Spleen (tissue), 7 donors: ENCODE measurements at regions not wholly inside any gene's neighbourhood (a gene's known extent, or its start where the extent isn't known, plus 50 kb on each side); places are given as distances from the start of the nearest gene placed in this dataset.

Source experiments
- POLR2AphosphoS5 ChIP-seq, 3 donors: sonication (generic); formaldehyde crosslinking; IDR thresholded peaks; one replicate each; pipeline ENCODE4 v1.5.1; 2017; ENCODE audit warnings: antibody characterized with exemption in 3 of 3
- TF ChIP-seq, protein P1 (sequence below), 11 experiments: fragments of 200-600 bp in 7 of 11; fragments of 450-650 bp in 4 of 11; sonication (generic) in 4 of 11; IDR thresholded peaks in 8 of 11; conservative IDR thresholded peaks in 3 of 11; 1 replicate in 7 of 11; 2 replicates in 4 of 11; pipeline versions ENCODE4 v1.4.0 to v1.8.0; 2016 to 2021; ENCODE audit warnings: antibody characterized with exemption in 11 of 11, inconsistent platforms in 4 of 11, mild to moderate bottlenecking in 1 of 11
- donor health status: DM: no; HTN: no; CAD: no; lungs with moderate emphysema.
- donor health status: DM: no; HTN: no; CAD: no.
- donor health status: DM: no; HTN: no; CAD: no.

DNA sequence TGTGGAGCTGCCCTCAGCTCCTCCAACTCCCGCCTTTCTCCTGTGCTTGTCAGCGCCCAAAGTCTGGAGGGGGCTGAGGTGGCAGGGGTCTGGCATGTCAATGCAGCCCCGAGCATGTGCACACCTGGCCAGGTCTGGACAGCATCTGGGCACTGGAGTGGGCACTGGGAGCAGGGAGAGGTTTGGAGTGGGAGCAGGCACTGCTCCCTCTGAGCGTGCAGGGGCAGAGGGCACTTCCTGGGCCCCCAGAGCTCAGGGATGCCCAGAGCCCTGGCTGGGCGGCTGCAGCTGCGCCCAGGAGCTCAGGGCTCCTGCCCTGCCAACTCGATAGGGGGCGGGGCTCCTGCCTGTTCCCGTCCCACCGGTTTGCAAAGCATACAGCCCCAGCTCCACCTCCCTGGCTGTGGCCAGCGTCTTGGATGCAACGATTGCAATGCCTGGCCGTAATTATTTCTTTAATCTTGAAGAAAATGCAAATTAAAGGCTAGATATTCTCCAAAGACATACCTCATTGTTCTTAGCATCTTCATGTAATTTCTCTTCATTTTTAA is 57.4 kb upstream of the LDAH start:
- TF ChIP-seq, protein P1, sequence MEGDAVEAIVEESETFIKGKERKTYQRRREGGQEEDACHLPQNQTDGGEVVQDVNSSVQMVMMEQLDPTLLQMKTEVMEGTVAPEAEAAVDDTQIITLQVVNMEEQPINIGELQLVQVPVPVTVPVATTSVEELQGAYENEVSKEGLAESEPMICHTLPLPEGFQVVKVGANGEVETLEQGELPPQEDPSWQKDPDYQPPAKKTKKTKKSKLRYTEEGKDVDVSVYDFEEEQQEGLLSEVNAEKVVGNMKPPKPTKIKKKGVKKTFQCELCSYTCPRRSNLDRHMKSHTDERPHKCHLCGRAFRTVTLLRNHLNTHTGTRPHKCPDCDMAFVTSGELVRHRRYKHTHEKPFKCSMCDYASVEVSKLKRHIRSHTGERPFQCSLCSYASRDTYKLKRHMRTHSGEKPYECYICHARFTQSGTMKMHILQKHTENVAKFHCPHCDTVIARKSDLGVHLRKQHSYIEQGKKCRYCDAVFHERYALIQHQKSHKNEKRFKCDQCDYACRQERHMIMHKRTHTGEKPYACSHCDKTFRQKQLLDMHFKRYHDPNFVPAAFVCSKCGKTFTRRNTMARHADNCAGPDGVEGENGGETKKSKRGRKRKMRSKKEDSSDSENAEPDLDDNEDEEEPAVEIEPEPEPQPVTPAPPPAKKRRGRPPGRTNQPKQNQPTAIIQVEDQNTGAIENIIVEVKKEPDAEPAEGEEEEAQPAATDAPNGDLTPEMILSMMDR (IDR thresholded peaks at IDR 0.05 in 8 of 11, conservative IDR thresholded peaks at IDR 0.05 in 3 of 11) = no peak
- no peak for TF ChIP-seq POLR2AphosphoS5 (IDR thresholded peaks at IDR 0.05)
